Prostate gland (tissue), 2 donors: ENCODE measurements at regions not wholly inside any gene's neighbourhood (a gene's known extent, or its start where the extent isn't known, plus 50 kb on each side); places are given as distances from the start of the nearest gene placed in this dataset.

ENCODE experiments used
- CTCF ChIP-seq, 4 experiments: fragments of 200-600 bp in 2 of 4; fragments of 450-650 bp in 2 of 4; sonication (generic) in 2 of 4; IDR thresholded peaks; 1 replicate in 3 of 4; 2 replicates in 1 of 4; pipeline ENCODE4 v1.5.1; 2016 to 2019; ENCODE audit warnings: antibody characterized with exemption in 4 of 4, mild to moderate bottlenecking in 2 of 4, moderate library complexity in 2 of 4
- POLR2A ChIP-seq: fragments of 450-650 bp; IDR thresholded peaks from one replicate; pipeline ENCODE4 v1.6.1; 2016; ENCODE audit warnings: antibody characterized with exemption, mild to moderate bottlenecking
- POLR2AphosphoS5 ChIP-seq: sonication (generic); formaldehyde crosslinking; IDR thresholded peaks from one replicate; pipeline ENCODE4 v1.6.1; 2017; ENCODE audit warnings: antibody characterized with exemption

- TF ChIP-seq CTCF (IDR thresholded peaks at IDR 0.05): no peak
- no peak for TF ChIP-seq POLR2AphosphoS5
- no peak for TF ChIP-seq POLR2A
These were observed 1244.7 kb upstream of the B3GALT2 start for GRCh38 chr1:194431121-194431520.
